Adrenal gland (tissue), 9 donors: ENCODE measurements at regions not wholly inside any gene's neighbourhood (a gene's known extent, or its start where the extent isn't known, plus 50 kb on each side); places are given as distances from the start of the nearest gene placed in this dataset.
"Not testable (repeated sequence)": the region's sequence is repeated elsewhere in the genome, so short reads cannot be mapped to it uniquely, and the experiment has no call there.

Experiments
- DNase-seq, 7 donors: peaks; one replicate each; pipeline ENCODE4 v3.0.0-alpha.2; 2019 to 2020
- H3K27ac ChIP-seq, 5 donors: fragments of 200-600 bp; sonication (generic) in 4 of 5; 1 replicate in 3 of 5; 2 replicates in 2 of 5; pipeline versions ENCODE4 v1.5.1 to v1.8.0; 2016 to 2020; ENCODE audit warnings: mild to moderate bottlenecking in 1 of 5
- H3K27me3 ChIP-seq: fragments of 200-600 bp; 2 replicates; pipeline ENCODE4 v1.8.0; 2021
- H3K36me3 ChIP-seq, 2 donors: fragments of 200-600 bp; replicated peaks in 1 of 2; 1 replicate in 1 of 2; 2 replicates in 1 of 2; pipeline versions ENCODE4 v1.5.1 to v1.8.0; 2018 to 2022
- H3K4me1 ChIP-seq, 2 donors: fragments of 200-600 bp; replicated peaks in 1 of 2; 1 replicate in 1 of 2; 2 replicates in 1 of 2; pipeline versions ENCODE4 v1.5.1 to v1.8.0; 2018 to 2021
- H3K4me3 ChIP-seq, 4 donors: fragments of 200-600 bp; sonication (generic) in 3 of 4; one replicate each; pipeline ENCODE4 v1.5.1; 2016 to 2018
- H3K9me3 ChIP-seq, 3 donors: fragments of 200-600 bp; sonication (generic) in 1 of 3; replicated peaks in 1 of 3; 1 replicate in 2 of 3; 2 replicates in 1 of 3; pipeline versions ENCODE4 v1.5.1 to v1.8.0; 2016 to 2021
- CTCF ChIP-seq, 6 experiments: fragments of 450-650 bp in 4 of 6; fragments of 200-600 bp in 2 of 6; sonication (generic) in 1 of 6; IDR thresholded peaks; 1 replicate in 5 of 6; 2 replicates in 1 of 6; pipeline versions ENCODE4 v1.5.1 to v1.8.0; 2016 to 2021; ENCODE audit warnings: antibody characterized with exemption in 6 of 6, mild to moderate bottlenecking in 2 of 6, moderate library complexity in 1 of 6
- POLR2A ChIP-seq, 2 donors: fragments of 450-650 bp; IDR thresholded peaks; one replicate each; pipeline ENCODE4 v1.6.1; 2017; ENCODE audit warnings: antibody characterized with exemption in 2 of 2, mild to moderate bottlenecking in 2 of 2, moderate library complexity in 1 of 2
- WGBS, 4 donors: extraction: QIAGEN DNeasy Blood & Tissue Kit in 2 of 4; methylation state at CpG; one replicate each; pipeline versions ENCODE4 v1.1.5 to v1.1.7; 2013 to 2017; 5-methylcytosine and 5-hydroxymethylcytosine counted together
- intact Hi-C, 2 donors: fragments of 100-400 bp; cut with DNase I; formaldehyde crosslinking; loops; one replicate each; pipeline versions ENCODE4 v1.14.1 to v1.15.0; 2022 to 2023
- donor health status: healthy with polysubstance abuse.
- donor health status: Bipolar disorder and iron deficiency.
- donor health status: DM: yes; HTN: yes; CAD: no.
- donor health status: DM: no; HTN: no; CAD: no.
- donor health status: DM: no; HTN: no; CAD: no.

- H3K4me3 ChIP-seq = no peak overlapping the region
- no peak for TF ChIP-seq POLR2A (IDR thresholded peaks at IDR 0.05)
- no peak for TF ChIP-seq CTCF (IDR thresholded peaks at IDR 0.05)
- intact Hi-C loops = no loop called here
These were observed 389.4 kb upstream of the AUTS2 start for GRCh38 chr7:69208848-69209247.

GRCh38 chr7:69211336-69211735 lies 386.9 kb upstream of the AUTS2 start:
- Histone ChIP-seq H3K36me3 (no peaks in the 10 kb centered on the region), H3K27me3 (no peaks in the 10 kb centered on the region), H3K27ac (no peak overlapping the region), H3K4me3 (no peak overlapping the region), H3K9me3 (no peaks in the 10 kb centered on the region), H3K4me1 (no peaks in the 10 kb centered on the region)
- TF ChIP-seq CTCF (IDR thresholded peaks at IDR 0.05) = no peak
- TF ChIP-seq POLR2A (IDR thresholded peaks at IDR 0.05) = no peak
- intact Hi-C loops = no loop called here
- 81 to 91% (median 83%) methylated on average over 6 to 10 of the region's 10 CpGs for WGBS, 4 donors
- DNase-seq = peak in 1 of 7 donors; percentile 20

More at GRCh38 chr7:69208848-69209247, 389.4 kb upstream of the AUTS2 start:
- peak in 1 of 7 donors; percentile 5 for DNase-seq
- H3K4me1 ChIP-seq = no peaks in the 10 kb centered on the region
- 87 to 94% (median 88%) methylated on average over 6 of the region's 6 CpGs for WGBS, 4 donors
- H3K9me3 ChIP-seq = no peaks in the 10 kb centered on the region
- no peak overlapping the region for H3K27ac ChIP-seq
- no peaks in the 10 kb centered on the region for H3K27me3 ChIP-seq
- H3K36me3 ChIP-seq = no peaks in the 10 kb centered on the region

GRCh38 chr7:69211739-69212138 lies 386.5 kb upstream of the AUTS2 start:
- TF ChIP-seq POLR2A (IDR thresholded peaks at IDR 0.05) (no peak), CTCF (IDR thresholded peaks at IDR 0.05) (no peak)
- Histone ChIP-seq H3K36me3 (no peaks in the 10 kb centered on the region), H3K4me1 (no peaks in the 10 kb centered on the region), H3K27me3 (no peaks in the 10 kb centered on the region), H3K4me3 (no peak overlapping the region), H3K9me3 (no peaks in the 10 kb centered on the region), H3K27ac (no peak overlapping the region)
- DNase-seq = peak in 1 of 7 donors; percentile 17
- WGBS, 4 donors = 68 to 77% (median 73%) methylated on average over 6 of the region's 6 CpGs
- intact Hi-C loops = no loop called here

- Histone ChIP-seq H3K36me3 (no peaks in the 10 kb centered on the region), H3K27ac (no peak overlapping the region), H3K9me3 (no peaks in the 10 kb centered on the region), H3K4me1 (no peaks in the 10 kb centered on the region), H3K27me3 (no peaks in the 10 kb centered on the region), H3K4me3 (no peak overlapping the region)
- intact Hi-C loops = no loop called here
- TF ChIP-seq POLR2A (IDR thresholded peaks at IDR 0.05) = no peak
- TF ChIP-seq CTCF (IDR thresholded peaks at IDR 0.05) = no peak
- DNase-seq = no peak
- WGBS, 4 donors = 68 to 81% (median 76%) methylated on average over 8 of the region's 8 CpGs
These were observed 384.4 kb upstream of the AUTS2 start for GRCh38 chr7:69213878-69214277.

- H3K27me3 ChIP-seq, H3K4me3 ChIP-seq, DNase-seq, intact Hi-C loops, H3K36me3 ChIP-seq, H3K4me1 ChIP-seq, H3K9me3 ChIP-seq, H3K27ac ChIP-seq: not testable (repeated sequence)
- 90 to 94% (median 92%) methylated on average over 10 of the region's 10 CpGs for WGBS, 4 donors
These were observed 382.8 kb upstream of the AUTS2 start for GRCh38 chr7:69215516-69215915.
